SK-N-SH (cell line): ENCODE measurements at regions not wholly inside any gene's neighbourhood (a gene's known extent, or its start where the extent isn't known, plus 50 kb on each side); places are given as distances from the start of the nearest gene placed in this dataset.

Source experiments
- POLR2AphosphoS5 ChIP-seq: IDR thresholded peaks from 2 replicates; pipeline ENCODE4 v1.6.1; 2012; ENCODE audit warnings: low read depth, low read length
- RCOR1 ChIP-seq: fragments of 150-350 bp; IDR thresholded peaks from 2 replicates; pipeline ENCODE4 v1.6.1; 2017; ENCODE audit warnings: antibody characterized with exemption, low read length
- RFX5 ChIP-seq: IDR thresholded peaks from 2 replicates; pipeline ENCODE4 v1.6.1; 2012; ENCODE audit warnings: mild to moderate bottlenecking, improper control_type of control experiment, low read length
- SIN3A ChIP-seq: IDR thresholded peaks from 2 replicates; pipeline ENCODE4 v1.6.1; 2012; ENCODE audit warnings: low read depth, mild to moderate bottlenecking, low read length, moderate library complexity, borderline replicate concordance
- TAF1 ChIP-seq: IDR thresholded peaks from 2 replicates; pipeline ENCODE4 v1.6.1; 2012; ENCODE audit warnings: low read depth, mild to moderate bottlenecking, low read length, moderate library complexity, borderline replicate concordance
- USF2 ChIP-seq: fragments of 150-350 bp; IDR thresholded peaks from 2 replicates; pipeline ENCODE4 v1.6.1; 2017; ENCODE audit warnings: antibody characterized with exemption, low read length, low read depth, borderline replicate concordance
- YY1 ChIP-seq: IDR thresholded peaks from 2 replicates; pipeline ENCODE4 v1.4.0; 2012; ENCODE audit warnings: low read depth, mild to moderate bottlenecking
- TF ChIP-seq, protein P1 (sequence below): fragments of 200-600 bp; sonication (generic); IDR thresholded peaks from 2 replicates; pipeline ENCODE4 v1.6.1; 2017; ENCODE audit warnings: antibody characterized with exemption, mild to moderate bottlenecking, moderate library complexity
- TF ChIP-seq, protein P2 (sequence below): IDR thresholded peaks from 2 replicates; pipeline ENCODE4 v1.4.0; 2012; ENCODE audit warnings: low read depth, borderline replicate concordance
- TF ChIP-seq, protein P3 (sequence below): IDR thresholded peaks from 2 replicates; pipeline ENCODE4 v1.4.0; 2012; ENCODE audit warnings: low read depth, borderline replicate concordance
- TF ChIP-seq, protein P4 (sequence below): IDR thresholded peaks from 2 replicates; pipeline ENCODE4 v1.6.1; 2012; ENCODE audit warnings: mild to moderate bottlenecking, low read depth, low read length, moderate library complexity

DNA sequence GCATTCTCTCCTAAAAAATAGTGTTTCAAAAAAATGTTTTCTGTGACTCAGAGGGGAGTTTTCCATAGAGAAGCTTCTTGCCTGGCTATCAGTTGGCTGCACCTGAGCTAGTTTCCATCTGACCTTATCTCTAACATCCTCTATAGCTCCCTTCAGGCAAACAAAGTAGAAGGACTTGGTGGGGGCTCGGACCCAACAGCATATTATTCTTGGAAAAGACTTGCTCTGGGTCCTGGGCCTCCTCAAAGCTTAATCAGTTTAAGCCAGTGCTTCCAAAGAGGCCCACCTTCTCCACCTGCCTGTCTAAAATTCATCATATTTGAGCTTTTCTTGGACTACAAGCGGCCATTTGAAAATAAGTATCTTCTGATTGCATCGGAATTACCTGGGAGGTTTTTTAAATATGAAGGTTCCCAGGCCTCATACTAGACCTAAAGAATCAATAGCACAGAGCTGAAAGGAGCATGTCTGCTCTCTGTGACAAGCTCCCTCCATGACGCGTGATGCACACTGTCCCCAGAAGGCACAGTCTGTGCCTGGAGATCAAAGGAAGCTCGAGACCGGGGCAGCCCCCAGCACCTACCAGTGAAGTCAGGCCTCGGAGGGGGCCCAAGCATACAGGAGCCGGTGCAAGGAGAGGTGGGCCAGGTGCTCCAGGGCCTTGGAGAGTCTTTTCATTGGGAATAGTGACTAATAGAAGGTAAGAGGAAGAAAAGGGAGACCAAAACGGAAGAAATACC lies 80.6 kb upstream of the HIVEP1 start:
- no peak for TF ChIP-seq SIN3A
- no peak for TF ChIP-seq USF2
- TF ChIP-seq POLR2AphosphoS5 = no peak
- TF ChIP-seq, protein P1, sequence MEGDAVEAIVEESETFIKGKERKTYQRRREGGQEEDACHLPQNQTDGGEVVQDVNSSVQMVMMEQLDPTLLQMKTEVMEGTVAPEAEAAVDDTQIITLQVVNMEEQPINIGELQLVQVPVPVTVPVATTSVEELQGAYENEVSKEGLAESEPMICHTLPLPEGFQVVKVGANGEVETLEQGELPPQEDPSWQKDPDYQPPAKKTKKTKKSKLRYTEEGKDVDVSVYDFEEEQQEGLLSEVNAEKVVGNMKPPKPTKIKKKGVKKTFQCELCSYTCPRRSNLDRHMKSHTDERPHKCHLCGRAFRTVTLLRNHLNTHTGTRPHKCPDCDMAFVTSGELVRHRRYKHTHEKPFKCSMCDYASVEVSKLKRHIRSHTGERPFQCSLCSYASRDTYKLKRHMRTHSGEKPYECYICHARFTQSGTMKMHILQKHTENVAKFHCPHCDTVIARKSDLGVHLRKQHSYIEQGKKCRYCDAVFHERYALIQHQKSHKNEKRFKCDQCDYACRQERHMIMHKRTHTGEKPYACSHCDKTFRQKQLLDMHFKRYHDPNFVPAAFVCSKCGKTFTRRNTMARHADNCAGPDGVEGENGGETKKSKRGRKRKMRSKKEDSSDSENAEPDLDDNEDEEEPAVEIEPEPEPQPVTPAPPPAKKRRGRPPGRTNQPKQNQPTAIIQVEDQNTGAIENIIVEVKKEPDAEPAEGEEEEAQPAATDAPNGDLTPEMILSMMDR = no peak
- TF ChIP-seq RCOR1 = no peak
- TF ChIP-seq, protein P2, sequence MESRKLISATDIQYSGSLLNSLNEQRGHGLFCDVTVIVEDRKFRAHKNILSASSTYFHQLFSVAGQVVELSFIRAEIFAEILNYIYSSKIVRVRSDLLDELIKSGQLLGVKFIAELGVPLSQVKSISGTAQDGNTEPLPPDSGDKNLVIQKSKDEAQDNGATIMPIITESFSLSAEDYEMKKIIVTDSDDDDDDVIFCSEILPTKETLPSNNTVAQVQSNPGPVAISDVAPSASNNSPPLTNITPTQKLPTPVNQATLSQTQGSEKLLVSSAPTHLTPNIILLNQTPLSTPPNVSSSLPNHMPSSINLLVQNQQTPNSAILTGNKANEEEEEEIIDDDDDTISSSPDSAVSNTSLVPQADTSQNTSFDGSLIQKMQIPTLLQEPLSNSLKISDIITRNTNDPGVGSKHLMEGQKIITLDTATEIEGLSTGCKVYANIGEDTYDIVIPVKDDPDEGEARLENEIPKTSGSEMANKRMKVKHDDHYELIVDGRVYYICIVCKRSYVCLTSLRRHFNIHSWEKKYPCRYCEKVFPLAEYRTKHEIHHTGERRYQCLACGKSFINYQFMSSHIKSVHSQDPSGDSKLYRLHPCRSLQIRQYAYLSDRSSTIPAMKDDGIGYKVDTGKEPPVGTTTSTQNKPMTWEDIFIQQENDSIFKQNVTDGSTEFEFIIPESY = no peak
- TF ChIP-seq, protein P3, sequence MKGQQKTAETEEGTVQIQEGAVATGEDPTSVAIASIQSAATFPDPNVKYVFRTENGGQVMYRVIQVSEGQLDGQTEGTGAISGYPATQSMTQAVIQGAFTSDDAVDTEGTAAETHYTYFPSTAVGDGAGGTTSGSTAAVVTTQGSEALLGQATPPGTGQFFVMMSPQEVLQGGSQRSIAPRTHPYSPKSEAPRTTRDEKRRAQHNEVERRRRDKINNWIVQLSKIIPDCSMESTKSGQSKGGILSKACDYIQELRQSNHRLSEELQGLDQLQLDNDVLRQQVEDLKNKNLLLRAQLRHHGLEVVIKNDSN = no peak
- TF ChIP-seq RFX5 = no peak
- TF ChIP-seq TAF1 = no peak
- TF ChIP-seq, protein P4, sequence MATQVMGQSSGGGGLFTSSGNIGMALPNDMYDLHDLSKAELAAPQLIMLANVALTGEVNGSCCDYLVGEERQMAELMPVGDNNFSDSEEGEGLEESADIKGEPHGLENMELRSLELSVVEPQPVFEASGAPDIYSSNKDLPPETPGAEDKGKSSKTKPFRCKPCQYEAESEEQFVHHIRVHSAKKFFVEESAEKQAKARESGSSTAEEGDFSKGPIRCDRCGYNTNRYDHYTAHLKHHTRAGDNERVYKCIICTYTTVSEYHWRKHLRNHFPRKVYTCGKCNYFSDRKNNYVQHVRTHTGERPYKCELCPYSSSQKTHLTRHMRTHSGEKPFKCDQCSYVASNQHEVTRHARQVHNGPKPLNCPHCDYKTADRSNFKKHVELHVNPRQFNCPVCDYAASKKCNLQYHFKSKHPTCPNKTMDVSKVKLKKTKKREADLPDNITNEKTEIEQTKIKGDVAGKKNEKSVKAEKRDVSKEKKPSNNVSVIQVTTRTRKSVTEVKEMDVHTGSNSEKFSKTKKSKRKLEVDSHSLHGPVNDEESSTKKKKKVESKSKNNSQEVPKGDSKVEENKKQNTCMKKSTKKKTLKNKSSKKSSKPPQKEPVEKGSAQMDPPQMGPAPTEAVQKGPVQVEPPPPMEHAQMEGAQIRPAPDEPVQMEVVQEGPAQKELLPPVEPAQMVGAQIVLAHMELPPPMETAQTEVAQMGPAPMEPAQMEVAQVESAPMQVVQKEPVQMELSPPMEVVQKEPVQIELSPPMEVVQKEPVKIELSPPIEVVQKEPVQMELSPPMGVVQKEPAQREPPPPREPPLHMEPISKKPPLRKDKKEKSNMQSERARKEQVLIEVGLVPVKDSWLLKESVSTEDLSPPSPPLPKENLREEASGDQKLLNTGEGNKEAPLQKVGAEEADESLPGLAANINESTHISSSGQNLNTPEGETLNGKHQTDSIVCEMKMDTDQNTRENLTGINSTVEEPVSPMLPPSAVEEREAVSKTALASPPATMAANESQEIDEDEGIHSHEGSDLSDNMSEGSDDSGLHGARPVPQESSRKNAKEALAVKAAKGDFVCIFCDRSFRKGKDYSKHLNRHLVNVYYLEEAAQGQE = no peak
- TF ChIP-seq YY1 = no peak
